Stimulated activated CD4-positive, alpha-beta T cell treated with anti-CD3 and anti-CD28 coated beads, Interleukin-2, amount 100 ng/mL, for 48 hours (primary cell): ENCODE measurements at regions not wholly inside any gene's neighbourhood (a gene's known extent, or its start where the extent isn't known, plus 50 kb on each side); places are given as distances from the start of the nearest gene placed in this dataset.
A peak's percentile ranks its signal among the peaks of the same experiment; 100 is the strongest.
"Not testable (repeated sequence)": the region's sequence is repeated elsewhere in the genome, so short reads cannot be mapped to it uniquely, and the experiment has no call there.

ENCODE experiments used
- DNase-seq, 2 donors: peaks; one replicate each; pipeline ENCODE4 v3.0.0-alpha.2; 2020

DNA sequence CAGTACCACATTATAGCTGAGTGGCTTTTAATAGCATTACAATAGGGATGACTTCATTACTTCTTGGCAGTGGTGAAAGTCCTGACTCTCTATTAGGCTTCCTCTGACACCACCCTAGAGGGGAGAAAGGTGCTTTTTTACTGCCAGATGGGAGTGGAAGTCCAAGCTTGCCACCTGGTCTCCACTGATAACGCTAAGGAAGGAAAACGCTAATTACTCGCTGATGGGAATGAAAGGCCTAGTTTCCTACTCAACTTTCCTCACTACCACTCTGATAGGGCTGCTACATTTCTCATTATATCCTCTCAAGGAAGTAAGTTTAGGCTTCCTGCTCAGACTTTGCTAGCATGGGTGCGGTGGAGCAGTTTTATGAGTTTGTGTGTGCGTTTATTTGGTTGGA is 62.3 kb upstream of the PAGE3 start:
- no peak for DNase-seq

DNA sequence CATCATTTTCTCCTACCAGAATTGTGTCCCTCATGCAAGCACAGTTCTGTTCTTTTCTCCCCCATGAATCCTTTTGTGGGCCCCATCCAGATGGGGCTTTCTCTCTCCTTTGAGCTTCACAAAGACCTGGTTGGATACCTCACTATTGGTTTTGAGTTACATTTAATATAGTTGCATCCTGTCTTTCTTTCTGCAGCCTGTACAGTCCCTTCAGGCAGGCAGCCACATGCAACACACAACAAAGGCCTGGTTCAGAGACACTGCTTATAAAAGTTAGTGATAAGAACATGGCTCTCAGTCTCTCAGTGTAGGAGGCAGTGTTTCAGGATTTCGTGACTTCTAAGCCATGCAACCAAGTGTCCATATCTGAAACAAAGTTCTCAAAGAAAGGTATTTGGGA is 70.6 kb upstream of the PAGE3 start:
- DNase-seq, result no peak

DNA sequence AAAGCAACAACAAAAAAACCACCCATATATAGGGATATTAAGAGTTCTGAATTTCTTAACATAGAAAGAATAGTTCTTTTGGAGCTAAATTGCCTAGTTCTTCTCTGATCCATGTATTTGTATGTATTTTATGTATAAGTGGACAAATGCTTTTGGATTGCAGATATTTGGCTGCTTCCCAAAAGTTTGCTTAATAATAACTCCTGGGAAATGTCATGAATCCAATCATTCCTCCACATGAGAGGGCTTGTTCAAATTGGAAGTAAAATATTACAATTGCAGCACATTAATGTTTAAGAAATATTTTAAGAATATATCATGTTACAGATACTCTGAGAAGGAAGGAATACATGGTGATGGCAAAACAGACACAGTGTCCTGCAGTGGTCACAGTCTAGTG is 71.5 kb upstream of the PAGE3 start:
- no peak for DNase-seq

DNA sequence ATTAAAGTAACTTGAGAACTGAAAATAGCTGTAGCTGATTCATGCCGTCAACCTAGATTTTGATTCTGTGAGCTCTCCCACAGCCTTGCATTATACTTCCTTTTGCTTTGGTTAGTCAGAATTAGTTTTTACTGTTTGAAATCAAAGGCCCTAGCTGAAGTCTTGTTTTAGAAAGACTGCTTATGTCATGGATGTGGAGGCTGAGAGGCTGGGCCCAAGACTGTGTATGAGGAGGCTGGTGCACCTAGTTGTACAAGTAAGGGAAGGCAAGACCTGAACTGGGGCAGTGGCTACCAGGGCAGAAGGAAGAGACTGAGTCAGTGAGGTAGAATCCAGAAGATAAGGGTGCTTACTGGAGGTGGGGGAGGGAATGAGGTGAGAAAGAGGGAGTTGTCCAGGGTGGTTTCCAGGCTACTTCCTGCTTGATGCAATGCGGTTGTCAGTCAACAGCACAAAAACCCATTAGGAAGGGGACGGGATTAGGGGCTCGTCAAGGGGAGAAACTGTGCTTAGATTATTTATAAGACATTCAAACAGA is 76.2 kb upstream of the PAGE3 start:
- no peak for DNase-seq

DNA sequence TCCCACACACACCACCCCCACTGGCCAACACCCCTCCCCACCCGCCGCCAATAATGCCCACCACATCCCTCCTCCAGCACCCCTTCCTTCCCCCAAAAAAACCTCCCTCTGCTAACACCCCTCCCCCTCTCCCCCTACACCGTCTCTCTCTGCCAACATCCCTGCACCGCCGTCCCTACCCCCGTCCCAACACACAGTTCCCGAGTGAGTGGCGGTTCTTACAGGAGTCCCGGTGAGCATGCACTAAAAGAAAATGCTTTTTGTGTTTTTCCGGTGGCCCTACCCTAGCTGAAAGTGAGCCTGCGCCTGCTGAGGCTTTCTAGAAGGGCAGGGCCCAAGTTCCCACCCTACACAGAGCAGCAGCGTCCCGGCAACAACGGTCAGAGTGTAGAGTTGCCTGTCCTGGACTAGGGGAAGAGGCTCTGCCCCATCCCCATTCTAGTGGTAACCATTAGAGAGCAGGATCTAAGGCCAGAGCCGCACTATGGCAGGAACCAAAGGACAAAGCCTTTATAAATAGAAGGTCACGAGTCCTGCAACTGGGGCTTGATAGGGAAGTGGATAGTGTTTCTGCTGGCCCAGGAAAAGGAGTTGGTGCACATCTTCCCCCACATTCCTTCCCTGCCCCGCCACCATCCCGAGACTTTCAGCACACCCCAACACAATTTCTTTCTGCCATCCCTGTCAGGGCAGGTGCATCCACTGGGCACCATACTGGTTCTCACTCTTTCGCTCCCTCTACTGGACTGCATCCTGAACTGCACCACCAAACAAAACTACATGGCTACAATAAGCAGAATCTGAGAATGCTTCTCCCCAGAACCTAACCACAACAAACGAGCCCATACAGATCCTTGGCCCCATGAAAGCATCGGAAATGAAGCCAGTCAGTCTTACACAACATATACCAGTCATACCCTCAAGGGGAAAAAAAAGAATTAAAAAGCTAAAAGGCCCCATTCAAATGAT is 78.1 kb upstream of the PAGE3 start:
- DNase-seq, result peak; percentile 17 to 26

DNA sequence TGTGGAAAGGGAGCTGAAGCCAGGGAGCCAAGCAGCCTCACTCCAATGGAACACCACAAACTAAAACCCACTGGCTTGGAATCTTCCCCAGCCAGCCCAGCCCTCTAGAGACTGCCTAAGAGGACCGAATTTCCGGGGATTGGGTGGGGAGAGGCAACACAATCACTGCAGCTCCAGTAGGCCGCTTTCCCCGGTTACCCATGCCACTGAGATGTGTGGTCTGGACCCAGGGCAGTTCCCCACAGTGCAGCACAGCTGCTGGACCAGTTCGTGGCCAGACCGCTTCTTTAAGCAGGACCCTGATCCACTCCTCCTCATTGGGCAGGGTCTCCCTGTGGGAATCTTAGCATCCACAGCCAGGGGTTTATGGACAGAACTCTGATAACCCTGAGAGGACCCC is 91.9 kb upstream of the PAGE3 start:
- DNase-seq, result no peak

DNA sequence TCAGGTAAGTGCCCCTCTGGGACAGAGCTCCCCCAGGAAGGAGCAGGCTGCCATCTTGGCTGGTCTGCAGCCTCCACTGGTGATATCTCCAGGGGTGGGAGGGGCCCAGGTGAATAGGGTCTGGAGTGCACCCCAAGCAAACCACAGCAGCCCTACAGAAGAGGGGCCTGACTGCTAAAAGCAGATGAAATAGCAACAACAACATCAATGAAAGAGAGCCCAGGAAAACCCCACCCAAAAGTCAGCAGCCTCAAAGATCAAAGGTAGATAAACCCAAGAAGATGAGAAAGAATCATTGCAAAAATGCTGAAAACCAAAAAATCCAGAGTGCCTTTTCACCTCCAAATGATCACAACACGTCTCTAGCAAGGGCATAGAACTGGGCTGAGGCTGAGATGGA is 92.5 kb upstream of the PAGE3 start:
- DNase-seq, result no peak

DNA sequence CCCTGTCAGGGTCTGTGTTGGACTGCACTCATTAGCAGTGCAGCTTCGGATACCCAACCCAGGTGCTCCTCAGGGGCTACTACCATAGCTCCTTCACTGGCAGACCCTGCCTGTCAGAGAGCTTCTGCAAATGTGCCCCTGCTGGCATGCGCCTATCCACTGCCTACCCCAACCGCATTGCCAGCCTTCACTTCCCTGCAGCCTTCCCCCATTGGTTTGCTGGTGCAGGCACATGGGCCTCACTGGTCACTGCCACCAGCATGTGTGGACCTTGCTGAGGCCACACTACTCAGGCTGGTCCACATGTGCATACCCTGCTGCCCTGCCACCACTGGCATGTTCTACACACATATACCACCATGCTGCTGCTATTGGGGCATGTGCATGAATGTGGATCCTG is 72.5 kb upstream of the MAGEH1 start:
- DNase-seq, result no peak

DNA sequence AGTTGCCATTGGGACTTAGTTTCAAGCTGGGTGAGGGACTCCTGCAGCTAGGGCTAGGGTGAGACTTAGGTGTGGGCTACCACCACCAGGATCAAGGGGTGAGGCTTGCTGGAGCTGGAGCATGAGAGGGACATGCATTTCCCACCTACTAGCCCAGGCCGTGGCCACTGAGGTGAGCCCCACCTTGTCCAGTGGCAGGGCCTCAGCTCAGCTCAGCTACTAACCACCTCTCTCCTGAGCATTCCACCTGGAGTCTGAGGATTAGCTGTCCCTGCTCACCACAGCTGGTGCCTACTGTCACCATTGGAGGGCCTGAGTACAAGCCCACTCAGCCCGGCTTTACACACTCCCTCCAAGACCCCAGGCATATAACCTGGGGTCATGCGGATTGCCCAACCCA is 62.6 kb upstream of the MAGEH1 start:
- DNase-seq, result no peak

DNA sequence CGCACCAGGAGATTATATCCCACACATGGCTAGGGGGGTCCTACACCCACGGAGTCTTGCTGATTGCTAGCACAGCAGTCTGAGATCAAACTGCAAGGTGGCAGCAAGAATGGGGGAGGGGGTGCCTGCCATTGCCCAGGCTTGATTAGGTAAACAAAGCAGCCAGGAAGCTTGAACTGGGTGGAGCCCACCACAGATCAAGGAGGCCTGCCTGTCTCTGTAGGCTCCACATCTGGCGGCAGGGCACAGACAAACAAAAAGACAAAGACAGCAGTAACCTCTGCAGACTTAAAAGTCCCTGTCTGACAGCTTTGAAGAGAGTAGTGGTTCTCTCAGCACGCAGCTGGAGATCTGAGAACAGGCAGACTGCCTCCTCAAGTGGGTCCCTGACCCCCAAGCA is 55.1 kb upstream of the MAGEH1 start:
- not testable (repeated sequence) for DNase-seq
